Hypothalamus (tissue), 51 donors: ENCODE measurements at regions not wholly inside any gene's neighbourhood (a gene's known extent, or its start where the extent isn't known, plus 50 kb on each side); places are given as distances from the start of the nearest gene placed in this dataset.

Experiments used
- DNase-seq, 51 donors: peaks; one replicate each; lab custom pipeline; 2025; lab: John Stamatoyannopoulos, UW

DNA sequence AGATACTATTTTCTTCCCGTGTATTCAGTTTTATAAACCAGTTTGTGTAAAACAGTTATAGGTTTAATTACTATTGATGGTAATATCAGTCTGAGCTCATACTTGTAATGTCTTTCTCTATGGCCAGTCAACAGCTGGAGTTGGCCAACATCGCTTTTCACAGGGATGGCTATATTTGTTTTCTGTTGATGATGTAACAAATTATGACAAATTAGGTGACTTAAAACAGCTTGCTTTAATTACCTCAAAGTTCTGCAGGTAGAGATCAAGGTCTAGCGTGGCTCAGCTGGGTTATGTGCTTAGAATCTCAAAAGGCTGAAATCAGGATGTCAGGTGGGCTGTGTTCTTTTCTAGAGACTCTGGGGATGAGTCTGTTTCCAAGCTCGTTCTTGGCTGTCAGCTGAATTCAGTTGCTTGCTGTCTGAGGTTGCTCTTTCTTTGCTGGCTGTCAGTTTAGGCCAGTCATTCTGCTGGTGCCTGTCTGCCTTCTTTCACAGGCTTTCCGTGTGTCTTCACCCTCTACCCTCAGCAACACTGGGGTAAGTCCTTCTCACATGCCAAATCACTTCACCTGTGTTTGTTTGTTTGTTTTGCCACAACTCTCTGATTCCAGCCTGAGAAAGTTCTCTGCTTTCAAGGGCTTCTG lies 370.2 kb upstream of the E2F7 start:
- DNase-seq, result no peak

GRCh38 chr12:77433799-77434198 lies 368.4 kb upstream of the E2F7 start:
- no peak for DNase-seq

- DNase-seq, result no peak
Observed at GRCh38 chr12:77429426-77429825, 364.1 kb upstream of the E2F7 start.

- peak in 5 of 51 donors; percentile 1 to 8 (median 3) for DNase-seq
Observed at GRCh38 chr12:77421152-77421551, 355.8 kb upstream of the E2F7 start.

DNA sequence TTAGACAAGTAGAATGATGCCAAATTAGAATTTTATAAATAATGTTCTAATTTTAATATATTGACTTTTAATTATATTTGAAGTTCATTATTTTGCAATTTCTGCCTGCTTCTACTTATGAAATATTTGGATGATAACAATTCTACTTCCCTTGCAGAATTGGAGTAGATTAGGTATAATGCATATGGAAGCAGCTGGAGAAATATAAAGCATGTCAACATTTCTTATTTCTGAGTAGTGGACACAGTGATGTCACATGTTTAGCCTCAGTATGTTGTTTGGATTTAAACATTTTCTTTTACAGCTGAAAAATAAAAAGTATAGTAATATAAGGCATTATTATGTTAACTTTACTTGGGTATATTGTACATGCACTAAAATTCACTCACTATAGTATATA lies 344.2 kb upstream of the E2F7 start:
- DNase-seq, result no peak

DNA sequence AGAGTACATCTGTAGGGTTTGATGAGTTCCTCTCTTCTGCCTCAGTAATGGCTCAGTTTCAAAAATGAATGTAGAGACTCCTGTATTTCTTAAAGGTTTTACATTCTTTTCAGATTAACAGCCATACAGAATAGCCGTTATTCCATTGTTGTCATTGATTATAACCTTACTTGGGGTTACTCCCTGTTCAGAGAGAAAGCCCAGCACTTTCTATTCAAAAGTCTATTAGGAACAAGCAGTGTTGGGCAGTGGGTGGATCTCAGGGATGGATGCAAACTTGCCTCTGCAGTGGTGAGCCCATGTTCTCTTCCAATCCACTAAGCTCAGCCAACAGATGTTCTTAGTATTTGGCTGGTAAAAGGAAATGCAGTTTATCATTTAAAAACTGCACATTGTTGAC lies 342.6 kb upstream of the E2F7 start:
- no peak for DNase-seq

GRCh38 chr12:77406219-77406905 lies 341.0 kb upstream of the E2F7 start:
- DNase-seq, result no peak

DNA sequence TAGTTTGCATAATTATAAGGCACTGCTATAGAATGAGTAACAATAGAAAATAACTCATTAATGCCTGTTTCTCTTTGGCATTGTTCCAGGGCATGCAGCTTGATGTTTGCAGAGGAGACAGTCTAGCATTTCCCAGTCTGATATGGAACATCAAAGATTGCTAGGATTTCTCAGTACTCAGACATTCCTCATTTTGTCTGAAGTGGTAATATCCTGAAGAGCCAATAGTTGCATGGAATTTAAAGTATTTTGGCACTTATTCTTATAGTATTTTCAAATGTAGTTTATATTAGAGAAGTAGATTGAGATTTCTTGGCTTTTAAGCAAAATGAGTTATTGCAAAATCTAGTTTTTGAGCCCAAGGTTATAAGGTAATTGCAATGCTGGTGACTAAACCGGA lies 337.3 kb upstream of the E2F7 start:
- DNase-seq, result no peak

DNA sequence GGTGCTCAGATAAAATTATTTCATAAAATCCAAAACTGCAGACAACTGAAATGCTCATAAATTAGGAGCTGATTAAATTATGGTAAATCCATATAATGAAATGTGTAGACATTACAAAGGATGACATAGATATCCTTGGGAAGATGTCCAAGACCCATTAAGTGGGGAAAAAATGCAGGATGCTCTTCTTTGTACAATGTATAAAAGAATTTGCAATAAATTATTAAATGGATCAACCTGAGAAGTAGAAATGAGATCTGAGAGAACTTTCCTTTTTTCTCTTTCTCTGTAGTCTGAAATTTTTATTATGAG lies 336.4 kb upstream of the E2F7 start:
- DNase-seq, result no peak

DNA sequence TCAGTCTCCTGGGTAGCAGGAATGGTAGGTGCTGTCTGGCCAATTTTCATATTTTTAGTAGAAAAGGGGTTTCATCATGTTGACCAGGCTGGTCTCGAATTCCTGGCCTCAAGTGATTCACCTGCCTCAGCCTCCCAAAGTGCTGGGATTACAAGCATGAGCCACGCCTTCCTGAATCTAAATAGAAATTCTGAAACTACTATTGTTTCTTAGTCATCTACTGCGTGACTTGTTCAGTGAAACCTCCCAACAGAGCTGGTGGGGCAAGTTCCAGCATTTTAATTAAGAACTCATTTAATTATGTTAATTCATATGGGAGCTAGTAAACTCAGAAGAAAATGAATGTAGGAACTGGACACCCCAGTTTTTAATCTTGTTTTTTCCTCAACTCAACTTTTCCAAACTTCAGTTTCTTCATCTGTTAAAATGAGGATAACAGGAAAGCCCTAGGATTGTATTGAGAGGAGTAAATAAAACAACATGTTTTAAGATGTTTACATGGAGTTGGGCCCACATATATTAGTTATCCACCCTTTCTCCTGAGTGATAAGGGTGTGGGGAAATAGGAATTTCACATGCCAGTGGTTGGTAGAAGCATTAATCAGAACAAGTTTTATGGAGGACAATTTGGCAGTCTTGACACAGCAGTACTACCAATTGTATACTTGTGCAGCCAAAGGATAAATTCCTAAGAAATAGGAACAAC lies 335.8 kb upstream of the E2F7 start:
- DNase-seq, result no peak

DNA sequence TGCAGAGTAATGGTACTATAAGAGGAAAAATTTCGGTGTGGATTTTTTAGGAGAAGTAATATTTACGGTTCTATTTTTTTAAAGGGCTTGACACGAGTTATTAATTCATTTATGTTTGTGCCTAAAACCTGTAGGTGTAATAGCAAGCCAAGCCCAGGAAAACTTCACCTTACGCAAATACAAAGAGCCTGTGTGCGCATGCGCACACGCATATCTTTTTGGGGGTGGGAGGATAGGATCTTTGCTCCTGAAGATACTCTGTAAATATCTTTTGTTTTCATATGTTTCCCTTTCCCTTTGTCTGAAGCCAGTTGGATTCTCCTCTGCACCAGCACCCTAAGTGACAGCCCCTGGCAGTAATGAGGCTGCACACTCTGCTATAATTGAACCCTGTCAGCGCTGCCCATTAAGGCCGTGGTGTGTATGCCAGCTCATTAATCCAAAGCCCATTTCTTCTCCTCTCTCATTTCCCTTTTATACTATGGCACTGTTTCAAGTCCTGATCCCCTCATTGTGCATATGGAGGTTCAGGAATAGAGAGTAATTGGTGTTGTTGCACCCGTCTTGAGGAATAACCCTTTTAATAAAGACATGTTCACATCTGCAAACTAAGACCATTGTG lies 327.2 kb upstream of the E2F7 start:
- DNase-seq, result no peak

DNA sequence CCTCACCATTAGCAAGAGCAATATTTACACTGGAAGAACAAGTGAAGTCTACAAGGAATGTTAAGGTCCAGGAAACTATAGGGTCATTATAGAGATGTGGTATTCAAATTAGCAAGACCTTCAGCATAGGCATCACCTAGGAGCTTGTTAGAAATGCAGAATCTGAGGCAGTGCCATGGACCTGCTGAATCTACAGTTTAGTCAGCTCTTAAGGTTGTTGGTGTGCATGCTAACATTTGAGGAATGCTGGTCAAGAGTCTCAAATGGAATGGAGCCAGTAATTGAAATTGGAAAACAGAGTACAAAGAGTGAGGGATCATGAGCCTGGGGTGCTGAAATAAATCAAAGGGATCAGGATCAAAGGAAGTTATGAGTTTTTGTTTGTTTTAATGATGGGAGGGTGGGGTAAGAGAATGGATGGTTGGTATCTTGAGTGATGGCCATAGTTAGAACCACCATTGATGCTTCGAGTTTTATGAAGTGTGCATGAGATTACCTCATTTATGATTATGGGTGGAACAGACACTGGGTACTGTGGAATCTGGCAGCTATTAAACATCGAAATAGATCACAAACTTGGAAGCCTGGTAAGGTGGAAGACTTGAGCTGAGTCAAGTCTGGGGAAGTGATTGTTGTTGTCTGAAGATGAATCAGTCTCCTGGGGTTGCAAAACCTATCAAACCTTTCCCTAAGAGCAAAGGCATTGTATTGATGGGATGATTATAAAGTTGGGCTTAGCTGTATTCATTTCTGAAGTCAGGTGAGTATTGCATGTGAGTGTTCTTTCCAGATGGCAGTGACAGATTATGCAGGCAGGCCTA lies 323.3 kb upstream of the E2F7 start:
- DNase-seq, result no peak

- DNase-seq, result no peak
Observed at GRCh38 chr12:77387671-77388070, 322.3 kb upstream of the E2F7 start.

DNA sequence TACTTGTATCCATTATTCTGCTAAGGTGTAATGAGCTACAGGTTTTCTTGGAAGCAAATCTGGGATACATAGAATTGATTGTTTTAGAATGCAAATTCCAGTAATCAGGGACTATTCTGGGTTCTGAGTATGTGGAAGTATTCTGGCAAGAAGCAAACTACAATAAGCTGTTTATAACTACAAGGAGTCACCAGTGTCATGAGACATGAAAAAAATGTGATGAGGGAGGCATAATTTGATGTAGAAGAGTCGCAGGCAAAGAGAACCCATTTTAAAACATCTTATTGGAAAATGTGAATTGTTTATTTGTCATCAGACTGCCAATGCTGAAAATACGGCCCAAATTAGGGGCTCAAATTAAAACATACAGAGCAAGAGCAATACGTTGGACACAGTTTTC lies 321.8 kb upstream of the E2F7 start:
- no peak for DNase-seq

DNA sequence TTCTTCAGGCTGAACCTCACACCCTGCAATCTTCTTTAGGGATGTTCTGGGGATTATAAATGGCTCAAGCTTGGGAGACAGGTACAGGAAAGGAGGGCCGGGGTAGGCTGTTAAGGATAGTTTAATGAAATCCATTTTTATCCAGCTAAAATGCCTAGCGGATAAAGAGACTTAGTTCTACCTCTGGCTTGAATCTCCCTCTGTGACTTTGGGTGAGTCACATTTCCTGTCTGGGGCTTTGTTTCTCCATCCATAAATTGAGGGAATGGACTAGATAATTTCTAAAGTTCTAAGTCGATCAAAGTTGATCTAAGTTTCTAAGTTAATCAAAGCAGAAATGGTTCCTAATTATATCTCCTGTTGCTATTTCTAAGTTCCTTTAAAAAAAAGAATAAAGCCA lies 319.6 kb upstream of the E2F7 start:
- no peak for DNase-seq

DNA sequence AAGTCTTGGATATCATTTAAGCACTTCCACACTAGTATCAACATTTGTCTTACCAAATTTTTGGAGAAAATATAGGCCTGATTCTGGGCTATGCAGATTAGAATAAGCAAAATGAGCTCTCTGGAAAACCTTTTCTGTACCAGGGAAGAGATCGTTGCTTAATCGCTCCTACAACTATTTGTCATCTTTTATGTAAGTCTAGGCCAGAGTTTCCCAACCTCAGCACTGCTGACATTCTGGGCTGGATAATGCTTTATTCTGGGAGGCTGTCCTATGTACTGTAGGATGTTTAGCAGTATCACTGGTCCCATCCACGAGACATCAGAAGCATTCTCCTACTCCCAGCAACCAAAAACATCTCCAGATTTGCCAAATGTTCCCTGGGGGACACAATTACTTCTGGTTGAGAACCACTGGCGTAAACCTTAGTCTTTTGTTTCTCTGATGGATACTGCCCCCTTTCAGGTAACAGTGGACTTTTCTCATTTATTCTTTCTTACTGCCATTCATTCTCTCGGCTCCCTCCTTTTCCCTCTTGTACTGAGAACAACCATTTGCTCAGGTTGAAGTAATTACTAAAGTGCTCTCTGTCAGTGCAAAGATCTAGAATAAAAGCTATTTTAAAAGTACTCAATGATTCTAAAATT lies 316.9 kb upstream of the E2F7 start:
- no peak for DNase-seq

DNA sequence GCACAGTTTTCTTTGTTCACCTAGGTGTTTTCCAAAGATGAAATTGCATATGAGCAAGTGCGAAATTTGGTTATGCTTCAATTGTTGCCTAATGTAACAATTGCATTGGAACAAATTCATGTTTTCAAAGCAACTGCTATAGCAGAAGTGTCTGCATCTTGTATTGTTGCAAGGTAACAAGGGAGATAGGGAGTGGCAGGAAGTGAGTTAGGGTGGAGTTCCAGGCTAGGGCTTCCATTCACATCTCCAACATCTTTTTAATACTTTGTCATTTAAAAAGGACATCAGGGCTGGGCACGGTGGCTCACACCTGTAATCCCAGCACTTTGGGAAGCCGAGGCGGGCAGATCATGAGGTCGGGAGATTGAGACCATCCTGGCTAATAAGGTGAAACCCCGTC lies 312.3 kb upstream of the E2F7 start:
- DNase-seq, result no peak

- no peak for DNase-seq
Observed at GRCh38 chr12:77377116-77377515, 311.7 kb upstream of the E2F7 start.

DNA sequence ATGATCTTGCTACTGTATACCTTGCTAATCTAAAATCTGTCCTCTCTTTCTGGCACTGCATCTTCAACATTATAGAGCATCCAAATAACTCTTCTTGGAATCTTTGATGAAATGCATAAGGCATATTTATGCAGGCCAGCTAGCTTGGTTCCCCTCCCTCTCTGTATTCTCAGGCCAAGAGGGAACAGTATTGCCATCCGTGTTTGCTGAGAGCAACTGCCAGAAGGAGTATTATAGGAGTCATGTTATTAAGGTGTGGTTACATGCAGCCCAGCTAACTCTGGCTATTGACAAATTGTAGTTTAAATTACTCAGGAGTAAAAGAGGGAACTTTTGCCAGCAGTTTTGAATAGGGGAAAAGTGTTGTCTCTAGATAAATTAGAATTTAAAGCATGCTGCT lies 309.3 kb upstream of the E2F7 start:
- no peak for DNase-seq

DNA sequence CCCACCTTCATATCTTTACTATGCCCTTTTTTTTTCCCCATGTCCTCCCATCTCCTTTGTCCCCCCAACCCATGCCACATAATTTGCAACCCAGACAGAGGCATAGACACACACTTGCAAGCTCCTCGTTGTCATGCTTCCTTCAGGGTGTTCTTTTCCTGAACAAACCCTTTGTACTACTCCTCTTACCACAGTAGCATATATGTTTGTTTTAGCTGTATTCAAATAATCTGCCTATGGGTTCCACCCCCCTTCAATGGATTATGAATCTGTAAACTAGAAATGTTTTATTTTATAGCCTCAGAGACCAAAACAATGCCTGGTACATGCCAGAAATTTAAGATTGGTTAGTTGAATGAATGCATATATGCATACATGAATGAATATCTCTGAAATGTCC lies 307.1 kb upstream of the E2F7 start:
- no peak for DNase-seq

- DNase-seq, result no peak
Observed at GRCh38 chr12:77372026-77372425, 306.7 kb upstream of the E2F7 start.
